Adrenal gland (tissue), 9 donors: ENCODE measurements at regions not wholly inside any gene's neighbourhood (a gene's known extent, or its start where the extent isn't known, plus 50 kb on each side); places are given as distances from the start of the nearest gene placed in this dataset.

Experiments used
- DNase-seq, 7 donors: peaks; one replicate each; pipeline ENCODE4 v3.0.0-alpha.2; 2019 to 2020
- H3K27ac ChIP-seq, 5 donors: fragments of 200-600 bp; sonication (generic) in 4 of 5; 1 replicate in 3 of 5; 2 replicates in 2 of 5; pipeline versions ENCODE4 v1.5.1 to v1.8.0; 2016 to 2020; ENCODE audit warnings: mild to moderate bottlenecking in 1 of 5
- H3K27me3 ChIP-seq: fragments of 200-600 bp; 2 replicates; pipeline ENCODE4 v1.8.0; 2021
- H3K36me3 ChIP-seq, 2 donors: fragments of 200-600 bp; replicated peaks in 1 of 2; 1 replicate in 1 of 2; 2 replicates in 1 of 2; pipeline versions ENCODE4 v1.5.1 to v1.8.0; 2018 to 2022
- H3K4me1 ChIP-seq, 2 donors: fragments of 200-600 bp; replicated peaks in 1 of 2; 1 replicate in 1 of 2; 2 replicates in 1 of 2; pipeline versions ENCODE4 v1.5.1 to v1.8.0; 2018 to 2021
- H3K4me3 ChIP-seq, 4 donors: fragments of 200-600 bp; sonication (generic) in 3 of 4; one replicate each; pipeline ENCODE4 v1.5.1; 2016 to 2018
- H3K9me3 ChIP-seq, 3 donors: fragments of 200-600 bp; sonication (generic) in 1 of 3; replicated peaks in 1 of 3; 1 replicate in 2 of 3; 2 replicates in 1 of 3; pipeline versions ENCODE4 v1.5.1 to v1.8.0; 2016 to 2021
- CTCF ChIP-seq, 6 experiments: fragments of 450-650 bp in 4 of 6; fragments of 200-600 bp in 2 of 6; sonication (generic) in 1 of 6; IDR thresholded peaks; 1 replicate in 5 of 6; 2 replicates in 1 of 6; pipeline versions ENCODE4 v1.5.1 to v1.8.0; 2016 to 2021; ENCODE audit warnings: antibody characterized with exemption in 6 of 6, mild to moderate bottlenecking in 2 of 6, moderate library complexity in 1 of 6
- POLR2A ChIP-seq, 2 donors: fragments of 450-650 bp; IDR thresholded peaks; one replicate each; pipeline ENCODE4 v1.6.1; 2017; ENCODE audit warnings: antibody characterized with exemption in 2 of 2, mild to moderate bottlenecking in 2 of 2, moderate library complexity in 1 of 2
- WGBS, 4 donors: extraction: QIAGEN DNeasy Blood & Tissue Kit in 2 of 4; methylation state at CpG; one replicate each; pipeline versions ENCODE4 v1.1.5 to v1.1.7; 2013 to 2017; 5-methylcytosine and 5-hydroxymethylcytosine counted together
- intact Hi-C, 2 donors: fragments of 100-400 bp; cut with DNase I; formaldehyde crosslinking; loops; one replicate each; pipeline versions ENCODE4 v1.14.1 to v1.15.0; 2022 to 2023
- donor health status: healthy with polysubstance abuse.
- donor health status: Bipolar disorder and iron deficiency.
- donor health status: DM: yes; HTN: yes; CAD: no.
- donor health status: DM: no; HTN: no; CAD: no.
- donor health status: DM: no; HTN: no; CAD: no.

DNA sequence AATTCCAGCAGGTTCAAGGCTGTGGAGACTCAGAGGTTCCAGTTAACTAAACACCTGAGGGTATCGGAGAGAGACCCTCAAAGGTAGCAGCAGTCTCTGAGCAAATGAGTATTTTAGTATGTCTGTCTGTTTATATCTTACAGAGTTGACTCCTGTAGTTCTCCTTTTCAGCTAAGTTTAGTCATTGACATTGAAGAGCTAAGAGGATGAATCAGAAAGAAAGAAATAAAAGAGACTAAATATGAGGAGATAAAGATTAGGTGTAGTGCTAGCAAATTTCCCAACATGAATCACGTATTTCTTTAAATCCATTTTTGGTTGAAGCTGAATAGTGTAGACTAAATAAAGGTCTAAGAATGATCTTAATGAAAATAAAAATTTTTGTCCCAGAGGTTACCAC is 474.0 kb upstream of the RGMB start:
- WGBS, 4 donors, result 76 to 88% (median 78%) methylated on average over 2 of the region's 2 CpGs
- Histone ChIP-seq H3K27me3 (no peaks in the 10 kb centered on the region), H3K9me3 (no peaks in the 10 kb centered on the region), H3K36me3 (no peaks in the 10 kb centered on the region), H3K4me1 (no peaks in the 10 kb centered on the region), H3K27ac (no peak overlapping the region), H3K4me3 (no peak overlapping the region)
- intact Hi-C loops, result no loop called here
- no peak for TF ChIP-seq POLR2A (IDR thresholded peaks at IDR 0.05)
- no peak for TF ChIP-seq CTCF (IDR thresholded peaks at IDR 0.05)
- no peak for DNase-seq

DNA sequence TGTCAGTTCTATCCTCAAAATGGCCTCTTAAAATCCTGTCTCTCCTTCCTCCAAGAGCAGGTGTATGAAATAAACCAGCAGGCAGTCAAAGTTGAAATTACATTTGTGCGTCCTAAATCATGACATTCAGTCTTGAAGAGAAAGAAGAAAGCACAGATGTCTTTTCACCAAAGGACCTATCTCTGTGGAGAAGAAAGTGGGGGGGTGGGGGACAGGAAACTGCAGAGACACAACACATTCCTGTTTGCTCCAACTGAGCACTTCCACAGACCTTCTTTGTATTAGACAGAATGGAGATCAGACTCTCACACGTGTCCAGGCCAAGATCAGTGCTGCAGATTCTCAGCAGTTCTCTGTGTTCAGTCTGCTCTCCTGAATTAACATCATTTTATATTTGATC is 471.9 kb upstream of the RGMB start:
- Histone ChIP-seq H3K4me3 (no peak overlapping the region), H3K36me3 (no peaks in the 10 kb centered on the region), H3K27me3 (no peaks in the 10 kb centered on the region), H3K4me1 (no peaks in the 10 kb centered on the region), H3K27ac (no peak overlapping the region), H3K9me3 (no peaks in the 10 kb centered on the region)
- WGBS, 4 donors, result 54 to 67% (median 62%) methylated on average over 2 of the region's 2 CpGs
- intact Hi-C loops, result no loop called here
- TF ChIP-seq POLR2A (IDR thresholded peaks at IDR 0.05) (no peak), CTCF (IDR thresholded peaks at IDR 0.05) (no peak)
- DNase-seq, result peak in 1 of 7 donors; percentile 52

- intact Hi-C loops, result no loop called here
- Histone ChIP-seq H3K27me3 (no peaks in the 10 kb centered on the region), H3K4me3 (no peak overlapping the region), H3K27ac (no peak overlapping the region), H3K4me1 (no peaks in the 10 kb centered on the region), H3K36me3 (no peaks in the 10 kb centered on the region), H3K9me3 (no peaks in the 10 kb centered on the region)
- no peak for DNase-seq
- 56 to 79% (median 72%) methylated on average over 2 of the region's 2 CpGs for WGBS, 4 donors
- TF ChIP-seq CTCF (IDR thresholded peaks at IDR 0.05) (no peak), POLR2A (IDR thresholded peaks at IDR 0.05) (no peak)
These were observed 465.7 kb upstream of the RGMB start for GRCh38 chr5:98307811-98308210.

DNA sequence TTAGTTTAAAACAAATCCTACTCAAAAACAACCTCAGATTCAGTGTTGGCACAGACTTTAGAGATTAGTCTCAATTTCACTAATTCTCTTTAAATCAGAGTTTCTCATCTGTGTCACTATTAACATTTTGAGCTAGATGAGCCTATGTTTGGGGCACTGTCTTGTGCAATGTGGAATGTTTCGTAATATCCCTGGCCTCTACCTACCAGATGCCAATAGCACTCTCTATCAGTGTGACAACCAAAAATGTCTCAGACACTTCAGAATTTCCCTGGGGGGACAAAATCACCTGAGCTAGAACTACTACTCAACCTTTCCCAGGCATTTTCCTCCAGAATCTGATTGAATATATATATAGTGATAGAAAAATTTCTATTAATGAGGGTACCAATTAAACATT is 465.2 kb upstream of the RGMB start:
- no peaks in the 10 kb centered on the region for H3K27me3 ChIP-seq
- no peaks in the 10 kb centered on the region for H3K36me3 ChIP-seq
- H3K9me3 ChIP-seq, result no peaks in the 10 kb centered on the region
- H3K4me3 ChIP-seq, result no peak overlapping the region
- intact Hi-C loops, result no loop called here
- TF ChIP-seq CTCF (IDR thresholded peaks at IDR 0.05) (no peak), POLR2A (IDR thresholded peaks at IDR 0.05) (no peak)
- WGBS, 4 donors, result 74 to 93% (median 90%) methylated on average over 1 of the region's 1 CpG
- H3K27ac ChIP-seq, result no peak overlapping the region
- DNase-seq, result no peak
- H3K4me1 ChIP-seq, result no peaks in the 10 kb centered on the region
